Epidermal melanocyte (primary cell): ENCODE measurements at regions not wholly inside any gene's neighbourhood (a gene's known extent, or its start where the extent isn't known, plus 50 kb on each side); places are given as distances from the start of the nearest gene placed in this dataset.
A peak's percentile ranks its signal among the peaks of the same experiment; 100 is the strongest.

ENCODE experiments used
- DNase-seq: peaks from one replicate; pipeline ENCODE4 v3.0.0; 2011; ENCODE audit warnings: low spot score; ENCODE audit not compliant: insufficient read length

- DNase-seq: peak; percentile 24
Measured at GRCh38 chr10:60572511-60573194, 183.0 kb upstream of the ANK3 start.

GRCh38 chr10:60570896-60571295 lies 181.2 kb upstream of the ANK3 start:
- DNase-seq: no peak

GRCh38 chr10:60570272-60570865 lies 180.7 kb upstream of the ANK3 start:
- DNase-seq: no peak

DNA sequence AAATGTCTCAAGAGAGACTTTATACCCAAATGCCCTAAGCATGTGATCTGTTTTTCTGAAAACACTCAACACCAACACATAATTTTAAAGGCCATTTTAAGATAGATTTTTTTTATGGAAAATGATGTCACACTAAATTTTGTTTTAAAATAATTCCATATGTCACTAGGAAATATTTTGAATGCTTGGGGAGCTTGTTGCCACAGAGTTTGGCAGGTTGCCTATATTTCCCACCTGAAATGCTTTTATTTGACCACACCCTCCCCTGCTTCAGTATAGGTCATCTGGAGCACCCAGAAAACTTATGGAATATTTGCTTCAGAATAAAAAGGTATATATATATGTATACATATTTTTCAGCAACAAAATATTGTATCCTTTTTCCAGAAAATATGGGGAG lies 180.0 kb upstream of the ANK3 start:
- DNase-seq: no peak

DNA sequence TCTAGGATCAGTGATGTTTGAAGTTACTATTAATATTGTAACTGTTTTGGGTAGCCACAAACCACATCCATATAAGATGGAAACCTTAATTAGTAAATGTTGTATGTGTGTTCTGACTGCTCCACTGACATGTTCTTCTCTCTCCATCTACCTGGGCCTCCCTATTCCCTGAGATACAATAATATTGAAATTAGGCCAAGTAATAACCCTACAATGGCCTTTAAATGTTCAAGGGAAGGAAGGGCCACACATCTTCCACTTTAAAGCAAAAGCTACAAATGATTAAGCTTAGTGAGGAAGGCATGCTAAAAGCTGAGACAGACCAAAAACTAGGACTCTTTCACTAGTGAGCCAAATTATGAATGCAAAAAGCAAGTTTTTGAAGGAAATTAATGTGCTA lies 176.4 kb upstream of the ANK3 start:
- DNase-seq: no peak

DNA sequence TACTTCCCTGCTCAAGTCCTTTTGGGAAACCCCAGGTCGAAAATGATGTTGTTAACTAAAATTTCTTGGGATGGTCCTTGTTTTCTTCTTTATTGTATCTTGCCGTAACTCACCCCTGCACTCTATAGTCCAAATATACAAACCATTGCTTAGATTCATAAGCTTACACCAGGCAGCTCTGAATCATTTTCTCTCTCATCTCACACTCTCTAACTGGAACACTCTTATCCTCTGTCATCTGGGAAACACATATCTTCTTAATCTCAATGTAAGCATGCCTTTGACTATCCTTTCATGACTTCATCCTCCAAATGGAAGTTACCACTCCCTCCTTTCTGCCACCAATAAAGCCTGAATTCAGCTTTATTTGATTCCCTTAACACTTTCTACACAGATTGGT lies 175.8 kb upstream of the ANK3 start:
- DNase-seq: no peak

DNA sequence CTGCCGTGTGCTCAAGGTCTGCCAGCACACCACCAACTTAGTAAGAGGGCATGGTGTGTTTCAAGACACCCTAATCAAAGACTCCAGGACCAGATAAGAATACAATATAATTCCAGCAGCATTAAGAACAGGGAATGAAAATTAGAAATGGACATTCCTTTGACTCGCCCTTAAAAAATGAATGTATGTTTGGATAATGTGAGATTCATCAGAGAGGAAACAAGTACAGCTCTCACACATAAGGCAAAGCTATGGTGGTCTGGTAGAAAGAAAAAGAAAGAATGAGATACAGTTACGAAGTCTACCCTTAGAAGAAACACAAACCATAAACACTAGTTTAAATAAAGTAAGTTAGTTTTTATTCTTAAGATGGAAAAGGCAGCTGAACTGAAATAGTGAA lies 174.8 kb upstream of the ANK3 start:
- DNase-seq: no peak

- no peak for DNase-seq
Measured at GRCh38 chr10:60560451-60560850, 170.8 kb upstream of the ANK3 start.

GRCh38 chr10:60555700-60556099 lies 166.0 kb upstream of the ANK3 start:
- no peak for DNase-seq

DNA sequence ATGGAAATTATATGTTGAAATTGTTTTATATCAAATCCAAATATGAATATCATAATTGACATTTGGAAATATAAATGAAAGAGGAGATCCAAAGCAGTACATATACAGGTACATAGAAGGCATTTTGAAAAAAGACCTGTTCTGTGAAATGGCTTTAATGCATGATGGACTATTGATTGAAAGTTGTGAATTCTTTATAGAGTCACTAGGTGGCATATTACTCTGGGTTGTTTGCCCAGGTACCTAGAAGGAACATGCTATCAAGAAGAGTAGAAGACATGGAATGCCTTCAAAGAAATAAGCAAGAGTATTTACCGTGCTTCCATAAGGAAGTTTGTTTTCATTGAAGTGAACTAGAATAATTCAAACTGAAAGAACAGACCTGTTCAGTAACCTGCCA lies 160.0 kb upstream of the ANK3 start:
- no peak for DNase-seq

DNA sequence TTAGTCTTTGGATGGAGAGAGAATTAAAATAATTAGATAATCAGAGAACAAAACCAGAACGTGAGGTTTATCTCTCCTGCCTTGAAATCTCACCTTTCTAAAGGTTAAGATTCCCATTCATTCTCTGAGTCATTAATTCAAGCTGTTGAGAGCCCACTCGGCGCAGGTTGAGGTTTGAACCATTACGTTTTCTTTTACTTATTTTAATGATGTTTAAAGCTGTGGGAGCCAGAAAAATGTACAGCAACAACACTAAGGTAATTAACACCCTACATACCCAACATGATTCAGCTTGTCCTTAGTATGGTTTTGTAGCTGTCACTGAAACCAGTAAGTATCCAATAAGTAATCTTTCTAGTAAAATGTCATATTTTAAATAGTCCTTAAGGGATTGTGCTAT lies 153.0 kb upstream of the ANK3 start:
- no peak for DNase-seq

DNA sequence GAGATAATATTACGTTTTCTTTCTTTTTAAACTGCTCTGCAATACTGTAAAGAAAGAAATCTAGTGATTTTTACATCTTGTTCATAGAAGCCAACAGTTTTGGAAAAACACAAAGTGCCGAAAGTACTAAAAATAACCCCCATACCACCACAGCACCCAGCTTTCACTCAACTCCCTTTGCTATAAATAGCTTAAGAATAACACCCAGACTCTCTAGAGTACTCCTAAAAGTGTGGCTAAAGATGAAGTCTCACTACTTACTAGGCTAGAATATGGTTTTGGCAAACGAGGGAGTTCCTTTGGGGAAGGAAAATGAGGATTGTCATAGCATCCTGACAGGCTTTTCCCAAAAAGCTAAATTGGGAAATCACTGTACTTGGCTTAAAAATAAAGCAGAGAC lies 151.8 kb upstream of the ANK3 start:
- no peak for DNase-seq

GRCh38 chr10:60537697-60538096 lies 148.0 kb upstream of the ANK3 start:
- no peak for DNase-seq

DNA sequence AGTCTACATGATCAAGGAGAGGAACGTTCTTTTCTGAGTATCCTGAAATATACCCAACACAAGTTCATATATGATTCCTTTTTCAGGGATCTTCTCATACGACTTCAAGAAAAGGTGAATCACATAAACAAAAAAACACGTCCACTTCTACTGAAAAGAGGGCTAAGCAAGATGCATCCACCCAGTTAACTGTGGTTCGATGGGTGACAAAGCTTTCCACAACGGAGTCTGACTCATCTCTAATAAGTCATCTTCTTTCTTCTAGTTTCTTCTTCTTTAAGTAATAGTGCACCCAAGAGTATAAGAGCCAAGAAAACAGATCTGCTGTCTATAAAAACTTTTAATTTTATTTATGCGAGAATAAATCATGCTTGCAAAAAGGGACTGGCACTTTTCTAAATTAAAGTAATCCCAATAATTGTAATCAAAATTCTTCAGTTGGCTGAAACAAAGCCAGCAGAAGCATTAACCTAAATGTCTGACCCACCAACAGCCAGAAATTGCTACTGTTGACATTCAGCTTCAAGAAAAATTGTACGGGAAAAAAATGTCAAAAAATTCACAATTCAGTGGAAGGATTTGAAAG lies 146.9 kb upstream of the ANK3 start:
- DNase-seq: no peak

GRCh38 chr10:60535427-60535826 lies 145.8 kb upstream of the ANK3 start:
- no peak for DNase-seq

GRCh38 chr10:60534761-60535389 lies 145.2 kb upstream of the ANK3 start:
- no peak for DNase-seq

GRCh38 chr10:60532696-60533468 lies 143.2 kb upstream of the ANK3 start:
- DNase-seq: no peak

- no peak for DNase-seq
Measured at GRCh38 chr10:60531006-60531405, 141.3 kb upstream of the ANK3 start.

DNA sequence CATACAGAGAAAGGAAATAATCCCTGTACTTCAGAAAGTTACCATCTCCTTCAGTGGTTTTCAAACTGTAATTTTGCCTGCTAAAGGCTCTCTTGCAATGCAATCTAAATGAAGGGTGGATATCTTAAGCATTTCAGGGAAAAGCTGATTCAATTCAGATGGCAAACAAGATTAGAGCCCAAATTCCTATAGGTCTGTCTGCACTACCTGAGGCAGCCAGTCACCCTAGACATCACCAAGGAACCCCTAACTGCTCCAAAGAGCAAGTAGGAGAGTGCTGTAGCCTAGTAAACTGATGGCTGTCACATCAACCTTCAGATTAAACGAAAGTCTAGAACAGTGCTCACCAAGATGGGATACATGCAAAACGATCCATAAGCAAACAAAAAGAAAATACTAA lies 138.0 kb upstream of the ANK3 start:
- no peak for DNase-seq

DNA sequence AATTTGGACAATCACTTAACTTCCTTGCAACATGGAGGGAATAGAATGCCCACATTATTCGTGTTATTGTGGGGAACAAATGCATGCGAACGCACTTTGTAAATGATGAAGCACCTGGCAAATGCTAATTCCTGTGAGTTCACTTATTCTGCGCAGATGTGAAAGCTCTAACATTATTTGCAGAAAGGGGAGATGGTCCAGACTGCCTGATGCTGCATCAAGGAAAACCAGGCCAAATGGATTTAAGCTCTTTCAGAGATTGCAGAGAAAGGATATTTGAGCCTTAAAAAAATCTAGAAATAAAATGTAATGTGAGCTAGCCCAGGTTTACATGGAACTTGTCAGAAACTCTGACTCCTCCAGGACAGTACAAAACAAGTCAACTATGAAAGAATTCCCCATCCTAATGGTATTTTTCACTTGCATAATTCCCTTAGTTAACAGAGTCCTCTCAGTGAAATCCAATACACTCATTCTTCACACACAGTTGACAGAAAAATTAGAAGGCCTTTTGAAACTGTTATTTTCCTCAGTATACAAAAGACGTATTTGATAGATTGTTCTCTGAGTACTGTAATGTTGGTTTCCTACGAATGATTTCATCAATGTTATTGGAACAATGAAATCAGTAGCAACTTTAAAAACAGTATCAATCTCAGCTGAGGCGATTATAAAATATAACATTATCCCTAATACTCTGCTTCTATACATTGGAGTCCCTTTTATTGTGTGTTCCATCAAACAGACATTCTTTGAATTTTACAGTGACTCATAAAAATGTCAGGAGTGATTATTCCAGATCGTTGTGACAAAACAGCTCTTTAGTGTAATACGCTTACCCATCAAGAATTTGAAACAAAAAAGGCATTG lies 136.3 kb upstream of the ANK3 start:
- no peak for DNase-seq

DNA sequence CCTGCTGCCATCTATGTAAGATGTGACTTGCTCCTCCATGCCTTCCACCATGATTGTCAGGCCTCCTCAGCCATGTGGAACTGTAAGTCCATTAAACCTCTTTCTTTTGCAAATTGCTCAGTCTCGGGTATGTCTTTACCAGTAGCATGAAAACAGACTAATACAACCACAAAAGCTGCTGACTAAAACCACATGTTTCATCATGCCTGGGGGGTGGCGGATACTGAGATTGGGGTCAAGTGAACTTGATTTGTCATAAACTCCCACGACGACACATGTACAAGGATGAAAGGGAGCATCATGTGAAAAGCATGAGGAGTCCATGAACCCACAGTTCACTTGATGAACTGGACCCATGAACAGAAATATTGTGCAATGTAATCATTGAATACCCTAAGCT lies 134.9 kb upstream of the ANK3 start:
- no peak for DNase-seq
